ENCODE measurements at regions not wholly inside any gene's neighbourhood (a gene's known extent, or its start where the extent isn't known, plus 50 kb on each side); places are given as distances from the start of the nearest gene placed in this dataset.

DNA sequence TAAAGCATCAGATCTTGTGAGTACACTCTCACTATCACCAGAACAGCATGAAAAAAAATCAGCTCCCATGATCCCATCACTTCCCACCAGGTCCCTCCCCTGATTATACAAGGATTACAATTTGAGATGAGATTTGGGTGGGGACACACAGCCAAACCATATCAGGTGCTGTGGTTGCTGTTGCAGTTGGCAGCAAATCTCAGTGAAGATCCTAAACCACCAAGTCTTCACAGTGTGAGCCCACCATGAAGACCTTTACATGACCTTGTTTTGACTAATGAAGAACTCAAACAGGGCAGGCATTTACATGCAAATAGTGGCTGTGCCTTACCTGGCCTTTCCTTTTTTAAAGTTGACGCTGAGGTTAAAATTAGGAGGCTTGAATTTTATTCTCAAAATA, 242.6 kb downstream of the ACTR3B start:
- TF ChIP-seq, protein P1, sequence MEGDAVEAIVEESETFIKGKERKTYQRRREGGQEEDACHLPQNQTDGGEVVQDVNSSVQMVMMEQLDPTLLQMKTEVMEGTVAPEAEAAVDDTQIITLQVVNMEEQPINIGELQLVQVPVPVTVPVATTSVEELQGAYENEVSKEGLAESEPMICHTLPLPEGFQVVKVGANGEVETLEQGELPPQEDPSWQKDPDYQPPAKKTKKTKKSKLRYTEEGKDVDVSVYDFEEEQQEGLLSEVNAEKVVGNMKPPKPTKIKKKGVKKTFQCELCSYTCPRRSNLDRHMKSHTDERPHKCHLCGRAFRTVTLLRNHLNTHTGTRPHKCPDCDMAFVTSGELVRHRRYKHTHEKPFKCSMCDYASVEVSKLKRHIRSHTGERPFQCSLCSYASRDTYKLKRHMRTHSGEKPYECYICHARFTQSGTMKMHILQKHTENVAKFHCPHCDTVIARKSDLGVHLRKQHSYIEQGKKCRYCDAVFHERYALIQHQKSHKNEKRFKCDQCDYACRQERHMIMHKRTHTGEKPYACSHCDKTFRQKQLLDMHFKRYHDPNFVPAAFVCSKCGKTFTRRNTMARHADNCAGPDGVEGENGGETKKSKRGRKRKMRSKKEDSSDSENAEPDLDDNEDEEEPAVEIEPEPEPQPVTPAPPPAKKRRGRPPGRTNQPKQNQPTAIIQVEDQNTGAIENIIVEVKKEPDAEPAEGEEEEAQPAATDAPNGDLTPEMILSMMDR (IDR thresholded peaks at IDR 0.05) = no peak
- no peak for TF ChIP-seq POLR2A (IDR thresholded peaks at IDR 0.05)
